Hematopoietic multipotent progenitor cell treated with erythropoietin and hydrocortisone succinate and interleukin-3 and kit ligand, for 15 days (in vitro differentiated cells): ENCODE measurements at regions not wholly inside any gene's neighbourhood (a gene's known extent, or its start where the extent isn't known, plus 50 kb on each side); places are given as distances from the start of the nearest gene placed in this dataset.

ENCODE experiments used
- DNase-seq: peaks from one replicate; pipeline ENCODE4 v3.0.0-alpha.2; 2015; ENCODE audit warnings: low spot score

GRCh38 chr2:2828774-2829368 lies 497.8 kb upstream of the MYT1L start:
- no peak for DNase-seq

- no peak for DNase-seq
Observed at GRCh38 chr2:2827761-2828221, 496.7 kb upstream of the MYT1L start.

- DNase-seq = no peak
Observed at GRCh38 chr2:2827046-2827636, 496.1 kb upstream of the MYT1L start.

GRCh38 chr2:2826621-2827020 lies 495.5 kb upstream of the MYT1L start:
- no peak for DNase-seq

GRCh38 chr2:2826209-2826551 lies 495.1 kb upstream of the MYT1L start:
- no peak for DNase-seq

- no peak for DNase-seq
Observed at GRCh38 chr2:2825516-2826208, 494.6 kb upstream of the MYT1L start.

GRCh38 chr2:2825062-2825461 lies 494.0 kb upstream of the MYT1L start:
- no peak for DNase-seq

- DNase-seq = no peak
Observed at GRCh38 chr2:2824588-2824987, 493.5 kb upstream of the MYT1L start.

GRCh38 chr2:2823061-2823753 lies 492.1 kb upstream of the MYT1L start:
- no peak for DNase-seq

- no peak for DNase-seq
Observed at GRCh38 chr2:2822143-2822542, 491.1 kb upstream of the MYT1L start.

- DNase-seq = no peak
Observed at GRCh38 chr2:2812648-2813047, 481.6 kb upstream of the MYT1L start.

GRCh38 chr2:2812117-2812516 lies 481.0 kb upstream of the MYT1L start:
- no peak for DNase-seq

- DNase-seq = no peak
Observed at GRCh38 chr2:2810504-2810903, 479.4 kb upstream of the MYT1L start.

GRCh38 chr2:2809771-2810170 lies 478.7 kb upstream of the MYT1L start:
- DNase-seq = no peak

GRCh38 chr2:2808551-2809058 lies 477.5 kb upstream of the MYT1L start:
- no peak for DNase-seq

GRCh38 chr2:2806711-2807110 lies 475.6 kb upstream of the MYT1L start:
- no peak for DNase-seq

- DNase-seq = no peak
Observed at GRCh38 chr2:2805263-2805662, 474.2 kb upstream of the MYT1L start.

- no peak for DNase-seq
Observed at GRCh38 chr2:2804528-2804927, 473.5 kb upstream of the MYT1L start.

GRCh38 chr2:2801458-2801857 lies 470.4 kb upstream of the MYT1L start:
- no peak for DNase-seq

GRCh38 chr2:2800697-2801096 lies 469.6 kb upstream of the MYT1L start:
- no peak for DNase-seq

- no peak for DNase-seq
Observed at GRCh38 chr2:2800001-2800400, 468.9 kb upstream of the MYT1L start.

- DNase-seq = no peak
Observed at GRCh38 chr2:2799151-2799697, 468.1 kb upstream of the MYT1L start.

GRCh38 chr2:2798337-2798736 lies 467.3 kb upstream of the MYT1L start:
- DNase-seq = no peak
